ENCODE measurements at regions not wholly inside any gene's neighbourhood (a gene's known extent, or its start where the extent isn't known, plus 50 kb on each side); places are given as distances from the start of the nearest gene placed in this dataset.
A peak's percentile ranks its signal among the peaks of the same experiment; 100 is the strongest.
"Not testable (repeated sequence)": the region's sequence is repeated elsewhere in the genome, so short reads cannot be mapped to it uniquely, and the experiment has no call there.

DNA sequence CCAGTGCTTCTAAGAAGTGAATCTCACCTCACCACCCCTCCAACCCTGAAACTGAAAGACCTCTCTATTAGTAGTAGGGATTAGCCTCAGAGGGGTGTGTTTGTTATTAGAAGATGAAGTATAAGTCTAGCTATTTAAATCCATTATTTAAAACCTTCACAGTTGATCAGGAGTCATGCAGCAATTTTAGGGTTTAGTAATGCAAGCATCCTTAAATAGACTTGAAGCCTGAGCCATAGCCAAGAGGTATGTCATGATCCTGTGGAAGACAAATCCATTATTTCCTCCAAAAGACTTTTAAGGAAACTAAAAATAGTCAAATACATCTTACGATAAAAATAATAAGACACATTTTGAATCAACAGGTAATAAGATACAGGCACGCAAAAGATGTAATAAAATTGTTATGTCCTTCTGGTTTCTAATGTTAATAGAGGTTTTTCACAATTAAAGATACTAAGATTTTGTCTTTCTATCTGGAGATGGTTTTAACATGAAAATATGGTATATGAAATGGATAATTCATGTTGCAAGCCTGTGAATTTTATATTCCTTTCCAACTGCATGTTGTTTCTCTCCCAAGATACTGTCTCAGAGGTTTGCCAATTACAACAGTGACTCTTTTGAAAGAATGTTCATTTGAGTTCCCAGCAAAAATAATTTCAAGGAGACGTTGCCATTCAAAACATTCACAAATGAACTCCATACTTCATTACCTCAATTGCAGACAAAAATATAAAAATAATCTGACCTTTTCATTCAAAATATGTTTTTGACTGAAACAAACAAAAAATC lies 68.0 kb downstream of the LUZP4 start:
- no peak for TF ChIP-seq POLR2A (IDR thresholded peaks at IDR 0.05; ENCODE audit: low read depth, low read length)
- FAIRE-seq (no peak), DNase-seq (ENCODE audit: insufficient read length, low spot score) (no peak)

DNA sequence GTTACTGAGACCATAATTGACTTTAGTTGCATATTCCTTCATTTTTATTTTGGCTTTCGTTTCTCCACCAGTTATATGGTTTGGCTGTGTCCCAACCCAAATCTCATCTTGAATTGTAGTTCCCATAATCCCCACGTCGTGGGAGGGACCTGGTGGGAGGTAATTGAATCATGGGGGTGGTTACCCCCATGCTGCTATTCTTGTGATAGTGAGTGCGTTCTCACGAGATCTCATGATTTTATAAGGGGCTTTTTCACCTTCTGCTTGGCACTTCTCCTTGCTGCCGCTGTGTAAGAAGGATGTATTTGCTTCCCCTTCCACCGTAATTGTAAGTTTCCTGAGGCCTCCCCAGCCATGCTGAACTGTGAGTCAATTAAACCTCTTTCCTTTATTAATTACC lies 70.0 kb downstream of the LUZP4 start:
- not testable (repeated sequence) for DNase-seq (ENCODE audit: insufficient read length, low spot score); FAIRE-seq

DNA sequence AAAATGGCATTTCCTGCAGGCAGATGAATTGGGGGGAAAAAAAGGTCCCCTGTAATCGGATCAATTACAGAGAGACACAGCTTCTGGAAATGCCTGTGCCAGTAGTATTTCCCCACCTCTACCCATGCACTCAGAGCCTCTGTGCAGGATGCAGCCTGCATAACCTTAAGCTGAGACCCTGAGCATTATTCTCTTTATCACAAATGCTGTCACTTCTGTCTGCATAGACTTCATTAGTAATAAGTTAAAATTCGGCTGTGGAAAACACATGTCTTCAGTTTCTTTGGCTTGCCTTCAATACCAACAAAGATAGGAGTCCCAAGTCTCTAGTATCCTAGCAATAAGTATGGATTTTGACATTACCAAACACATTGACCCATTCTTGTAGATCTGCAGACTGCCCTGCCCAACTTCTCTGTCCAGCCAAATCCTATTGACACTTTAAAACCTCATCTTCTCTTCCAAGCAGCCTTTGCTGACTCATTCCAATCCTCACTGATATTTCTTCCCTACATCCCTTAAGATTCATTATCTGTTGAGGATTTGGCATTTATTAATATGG lies 70.8 kb downstream of the LUZP4 start:
- no peak for TF ChIP-seq POLR2A (IDR thresholded peaks at IDR 0.05; ENCODE audit: low read depth, low read length)
- no peak for DNase-seq (ENCODE audit: insufficient read length, low spot score)
- FAIRE-seq = no peak

DNA sequence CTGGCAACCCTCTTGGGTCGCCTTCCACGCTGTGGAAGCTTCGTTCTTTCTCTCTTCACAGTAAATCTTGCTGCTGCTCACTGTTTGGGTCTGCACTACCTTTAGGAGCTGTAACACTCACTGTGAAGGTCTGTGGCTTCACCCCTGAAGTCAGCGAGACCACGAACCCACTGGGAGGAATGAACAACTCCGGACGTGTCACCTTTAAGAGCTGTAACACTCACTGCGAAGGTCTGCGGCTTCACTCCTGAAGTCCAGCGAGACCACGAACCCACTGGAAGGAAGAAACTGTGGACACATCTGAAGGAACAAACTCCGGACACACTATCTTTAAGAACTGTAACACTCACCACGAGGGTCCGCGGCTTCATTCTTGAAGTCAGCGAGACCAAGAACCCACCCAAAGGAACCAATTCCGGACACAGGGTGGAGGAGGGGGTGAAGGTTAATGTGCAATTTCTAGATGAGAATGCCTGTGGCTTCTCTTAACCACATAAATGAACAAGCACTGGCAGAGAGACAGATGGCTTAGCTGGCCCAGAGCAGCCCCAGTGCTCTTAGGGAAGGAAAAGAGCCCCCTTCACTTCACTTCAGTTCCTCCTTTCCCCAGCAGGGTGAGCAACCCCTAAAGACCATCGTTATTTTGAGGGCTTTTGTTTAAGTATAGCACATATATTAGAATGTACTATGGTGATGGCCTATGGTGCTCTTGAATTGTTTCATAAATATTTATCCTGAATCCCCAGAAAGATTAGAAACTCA lies 73.0 kb downstream of the LUZP4 start:
- FAIRE-seq (no peak), DNase-seq (ENCODE audit: insufficient read length, low spot score) (no peak)
- no peak for TF ChIP-seq POLR2A (IDR thresholded peaks at IDR 0.05; ENCODE audit: low read depth, low read length)

DNA sequence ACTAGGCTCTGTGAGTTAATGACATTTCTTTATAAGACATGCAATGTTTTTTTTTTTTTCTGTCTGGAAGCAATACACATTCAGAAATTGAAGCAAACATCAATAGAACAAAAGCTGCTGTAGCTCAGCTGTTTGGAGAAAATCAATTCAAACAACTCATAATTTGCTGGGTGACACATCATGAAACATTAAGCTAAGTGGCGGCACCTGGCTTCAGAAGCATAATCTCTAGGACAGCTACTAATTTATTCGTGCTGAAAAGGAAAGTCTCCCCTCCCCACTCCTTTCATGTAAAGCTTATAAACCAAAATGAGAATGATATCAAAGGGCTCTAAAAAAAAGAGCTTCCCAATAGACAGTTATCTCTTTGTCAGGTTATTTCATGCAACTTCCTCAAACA lies 73.9 kb downstream of the LUZP4 start:
- TF ChIP-seq POLR2A (IDR thresholded peaks at IDR 0.05; ENCODE audit: low read depth, low read length) = no peak
- no peak for FAIRE-seq
- no peak for DNase-seq (ENCODE audit: insufficient read length, low spot score)

DNA sequence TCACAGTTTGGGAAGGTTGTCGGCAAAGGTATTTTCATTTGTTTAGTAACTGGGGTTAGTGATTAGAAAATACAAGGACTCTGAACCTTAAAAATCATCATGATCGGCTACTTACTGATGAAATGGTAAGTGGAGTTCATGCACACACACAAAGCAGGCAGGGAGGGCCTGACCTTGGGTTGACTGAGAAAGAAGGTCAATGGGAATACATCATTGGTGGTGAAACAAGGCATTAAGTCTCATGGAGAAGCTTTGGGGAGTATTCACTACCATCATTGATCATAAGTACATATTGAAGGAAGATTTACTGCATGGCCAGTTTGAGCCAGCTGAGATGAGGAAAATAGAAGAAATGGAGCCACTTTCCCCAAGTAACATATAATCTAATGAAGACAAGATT lies 74.4 kb downstream of the LUZP4 start:
- no peak for FAIRE-seq
- DNase-seq (ENCODE audit: insufficient read length, low spot score) = no peak
- TF ChIP-seq POLR2A (IDR thresholded peaks at IDR 0.05; ENCODE audit: low read depth, low read length) = no peak

DNA sequence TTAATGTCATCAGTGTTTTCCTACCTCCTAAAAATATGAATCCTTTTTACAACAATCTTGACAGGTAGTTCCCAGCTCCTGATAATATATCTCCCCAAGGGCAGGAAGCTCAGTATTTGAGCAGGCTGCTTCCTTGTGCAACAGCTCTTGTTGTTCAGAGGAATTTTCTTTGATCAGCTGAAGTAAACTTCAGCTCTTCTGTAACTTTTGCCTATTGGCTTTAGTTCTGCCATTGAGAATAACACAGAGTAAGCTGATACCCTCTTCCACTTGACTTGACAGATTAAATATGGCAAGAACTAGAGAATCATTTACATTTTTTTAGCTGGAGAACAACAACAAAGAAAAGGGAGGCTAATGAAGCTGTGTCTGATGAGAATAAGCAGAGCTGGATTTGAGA lies 75.2 kb downstream of the LUZP4 start:
- no peak for TF ChIP-seq POLR2A (IDR thresholded peaks at IDR 0.05; ENCODE audit: low read depth, low read length)
- FAIRE-seq (no peak), DNase-seq (ENCODE audit: insufficient read length, low spot score) (no peak)

DNA sequence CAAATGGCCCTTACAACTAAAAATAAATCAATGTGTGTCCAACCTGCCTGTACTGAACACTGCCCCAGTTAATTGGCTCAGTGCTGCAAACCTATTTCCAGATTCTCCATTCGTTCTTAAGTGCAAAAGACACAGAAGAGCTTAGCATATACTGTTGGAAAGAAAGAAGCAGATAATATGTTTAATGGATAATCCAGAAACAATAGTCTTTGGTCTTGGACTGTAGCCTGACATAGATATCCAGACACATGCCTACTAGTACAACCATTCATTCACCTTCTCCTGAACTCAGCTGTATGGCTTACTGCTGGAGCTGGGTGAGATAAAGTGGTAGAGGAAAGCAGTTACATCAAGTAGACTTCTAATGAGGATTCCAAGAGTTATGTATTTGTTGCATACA lies 77.0 kb downstream of the LUZP4 start:
- no peak for DNase-seq (ENCODE audit: insufficient read length, low spot score)
- FAIRE-seq = no peak
- TF ChIP-seq POLR2A (IDR thresholded peaks at IDR 0.05; ENCODE audit: low read depth, low read length) = no peak

DNA sequence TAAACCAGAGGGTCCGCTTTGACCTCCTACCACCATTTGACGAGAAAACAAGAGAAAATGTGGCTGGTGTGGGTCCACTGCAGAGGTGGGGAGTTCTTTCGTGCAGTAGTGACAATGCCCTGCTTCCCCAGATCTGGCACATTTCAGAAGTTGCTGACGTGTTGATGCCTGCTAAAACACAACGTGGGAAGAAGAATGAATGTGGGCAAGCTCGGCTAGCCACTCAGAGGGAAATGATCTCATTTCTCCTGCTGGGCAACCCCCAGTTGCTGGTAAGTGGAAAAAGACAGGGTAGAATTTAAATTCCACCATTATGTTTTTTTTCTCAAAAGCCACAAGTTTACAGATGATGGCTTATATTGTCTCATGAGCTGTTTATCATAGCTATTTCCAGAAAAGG lies 77.9 kb downstream of the LUZP4 start:
- peak; percentile 83 for FAIRE-seq
- peak; percentile 30 for DNase-seq (ENCODE audit: insufficient read length, low spot score)
- TF ChIP-seq POLR2A (IDR thresholded peaks at IDR 0.05; ENCODE audit: low read depth, low read length) = no peak

DNA sequence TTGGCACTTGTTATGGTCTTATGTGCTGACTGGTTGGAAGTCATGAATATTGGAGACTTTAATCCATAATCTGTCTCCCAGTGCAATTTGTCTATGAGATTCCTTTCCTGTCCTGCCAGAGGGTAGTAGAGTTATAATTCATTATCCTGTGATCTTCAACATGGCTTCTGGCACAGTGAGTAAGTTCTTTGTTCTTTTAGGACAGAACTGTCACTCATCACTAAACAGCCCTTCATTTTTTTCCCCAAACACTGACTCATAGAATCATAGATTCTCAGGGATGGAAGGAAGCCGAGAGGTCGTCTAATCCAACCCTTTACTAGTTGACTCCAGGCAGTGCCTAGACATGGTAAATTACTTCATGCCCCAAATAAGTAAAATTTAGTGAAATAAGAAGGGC lies 78.4 kb downstream of the LUZP4 start:
- peak; percentile 75 for FAIRE-seq
- no peak for TF ChIP-seq POLR2A (IDR thresholded peaks at IDR 0.05; ENCODE audit: low read depth, low read length)
- no peak for DNase-seq (ENCODE audit: insufficient read length, low spot score)

DNA sequence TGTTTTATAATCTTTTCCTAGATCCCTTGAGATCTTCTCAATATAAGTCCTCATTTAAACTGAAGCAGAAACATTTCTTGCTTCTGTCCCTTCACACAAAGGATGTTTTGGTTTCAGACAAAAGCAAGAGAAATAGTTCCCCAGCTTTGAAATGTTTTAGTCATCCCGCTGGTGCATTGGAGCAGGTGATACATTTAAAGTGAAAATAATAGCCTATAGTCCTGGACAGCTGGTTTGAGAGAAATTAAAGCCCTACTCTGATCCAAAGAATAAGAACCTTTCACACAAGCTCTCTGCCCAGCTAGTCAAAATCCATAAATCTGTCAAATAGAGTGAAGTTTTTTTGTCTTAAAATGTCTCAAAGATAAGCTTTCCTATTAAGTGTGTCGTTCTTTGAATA lies 79.4 kb downstream of the LUZP4 start:
- no peak for DNase-seq (ENCODE audit: insufficient read length, low spot score)
- FAIRE-seq = no peak
- TF ChIP-seq POLR2A (IDR thresholded peaks at IDR 0.05; ENCODE audit: low read depth, low read length) = no peak

DNA sequence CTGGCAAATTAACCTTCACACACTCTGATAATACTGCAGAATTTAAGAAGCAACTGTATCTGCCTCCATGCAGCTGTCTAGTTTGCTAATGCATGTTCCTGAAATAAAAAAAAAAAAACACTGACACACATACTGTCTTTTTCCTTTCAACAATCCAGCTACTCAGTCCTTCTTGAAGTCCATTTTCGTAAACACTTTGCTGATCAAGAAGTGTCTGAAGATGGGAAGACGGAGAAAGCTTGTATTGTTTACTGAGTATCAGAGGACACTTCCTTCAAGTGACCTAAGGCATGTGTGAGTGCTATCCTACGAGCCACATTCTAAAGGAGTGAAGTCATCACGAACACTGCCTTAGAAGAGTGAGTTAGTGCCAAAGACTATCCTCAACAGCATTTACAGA lies 82.6 kb downstream of the LUZP4 start:
- DNase-seq (ENCODE audit: insufficient read length, low spot score) = no peak
- no peak for TF ChIP-seq POLR2A (IDR thresholded peaks at IDR 0.05; ENCODE audit: low read depth, low read length)
- peak; percentile 80 for FAIRE-seq

DNA sequence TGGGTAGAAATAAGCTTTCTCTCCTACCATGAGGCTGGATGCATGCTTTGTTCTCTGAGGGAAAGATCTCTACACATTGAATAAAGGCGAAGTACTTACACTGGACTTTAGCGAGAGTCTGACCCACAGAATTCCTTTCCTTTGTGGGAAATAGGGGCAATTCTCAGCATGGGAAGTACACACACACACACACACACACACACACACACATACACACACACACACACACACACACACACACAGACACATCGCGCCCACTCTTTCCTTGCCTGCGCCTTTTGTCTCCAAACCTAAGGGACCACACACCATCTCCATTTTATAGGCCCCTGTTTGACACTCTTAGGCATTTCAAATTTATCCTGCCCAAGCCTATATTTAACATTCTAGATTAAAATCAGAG lies 83.8 kb downstream of the LUZP4 start:
- no peak for TF ChIP-seq POLR2A (IDR thresholded peaks at IDR 0.05; ENCODE audit: low read depth, low read length)
- no peak for FAIRE-seq
- DNase-seq (ENCODE audit: insufficient read length, low spot score) = no peak

DNA sequence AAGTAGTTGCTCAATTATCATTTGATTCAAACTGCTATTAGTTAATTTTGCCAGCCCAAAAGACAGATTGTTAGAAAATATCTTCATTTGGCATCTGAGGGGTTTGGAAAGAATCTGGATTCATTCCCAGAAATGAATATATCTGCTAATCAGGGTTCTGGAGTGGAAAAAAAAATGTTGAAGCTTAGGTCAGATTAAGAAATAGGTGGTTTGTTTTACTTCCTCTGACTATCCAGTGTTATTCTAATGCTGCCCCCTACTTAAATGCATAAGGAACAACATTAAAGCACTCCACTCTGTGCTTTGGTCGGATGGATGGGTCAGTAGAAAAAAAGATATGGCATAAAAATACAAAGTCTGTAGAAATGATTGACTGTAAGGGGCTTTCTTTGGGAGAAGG lies 89.0 kb downstream of the LUZP4 start:
- TF ChIP-seq POLR2A (IDR thresholded peaks at IDR 0.05; ENCODE audit: low read depth, low read length) = no peak
- no peak for FAIRE-seq
- no peak for DNase-seq (ENCODE audit: insufficient read length, low spot score)

DNA sequence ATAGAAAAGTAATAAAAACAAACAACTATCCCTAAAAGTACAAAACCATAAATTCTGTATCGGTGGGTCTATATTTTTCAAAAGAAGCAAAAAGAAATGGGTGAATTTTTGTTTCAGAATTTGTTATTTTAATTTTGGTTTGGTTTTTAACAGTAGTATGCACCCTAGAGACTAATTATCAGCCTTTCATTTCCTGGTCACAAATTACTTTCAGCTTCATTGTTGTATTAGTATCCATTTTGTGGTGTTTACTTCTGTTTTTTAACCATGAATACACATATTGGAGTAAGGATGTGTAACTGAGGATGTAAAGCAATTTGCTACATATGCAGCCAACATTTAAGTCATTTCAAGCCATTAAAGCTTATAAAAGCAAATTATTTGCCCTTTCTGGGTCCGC lies 97.8 kb downstream of the LUZP4 start:
- no peak for FAIRE-seq
- no peak for DNase-seq (ENCODE audit: insufficient read length, low spot score)
- TF ChIP-seq POLR2A (IDR thresholded peaks at IDR 0.05; ENCODE audit: low read depth, low read length) = no peak
